ENCODE measurements at regions not wholly inside any gene's neighbourhood (a gene's known extent, or its start where the extent isn't known, plus 50 kb on each side); places are given as distances from the start of the nearest gene placed in this dataset.

DNA sequence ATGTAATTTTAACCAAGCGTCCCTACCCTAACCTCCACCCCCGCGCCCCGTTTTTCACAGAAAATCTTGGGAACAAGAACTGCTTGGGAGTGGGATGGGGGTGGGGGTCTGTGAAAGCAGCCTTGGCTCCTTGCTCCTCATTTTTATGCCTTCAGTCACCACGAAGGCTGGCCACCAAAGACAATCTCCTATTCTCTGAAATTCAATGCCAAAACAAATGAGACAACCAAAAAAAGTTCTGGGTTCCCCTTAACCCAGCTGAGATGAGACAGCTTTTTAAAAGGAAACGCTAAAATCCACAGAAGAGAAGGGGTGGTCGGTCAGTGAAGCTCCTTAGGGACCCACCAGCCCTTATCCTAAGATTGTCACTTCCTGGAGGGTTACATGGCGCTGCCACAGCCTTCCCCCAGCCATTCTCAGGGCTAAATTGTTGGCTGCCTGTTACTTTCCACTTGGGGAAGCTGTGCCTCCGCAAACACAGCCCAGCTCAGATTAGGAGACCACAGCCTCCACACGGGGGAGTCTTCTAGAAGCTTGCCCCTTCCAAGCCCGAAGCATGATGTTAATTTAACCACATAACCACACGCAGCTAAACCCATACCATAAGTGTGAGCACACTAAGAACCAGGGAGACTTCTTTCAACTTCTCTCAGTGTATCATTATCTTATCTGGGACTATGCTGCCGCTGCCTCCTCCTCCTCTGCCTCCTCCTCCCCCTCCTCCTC, 136.3 kb downstream of the FOXD1 start:
- intact Hi-C loops (cut with DNase I) = no loop called here
- DNase-seq = no peak

- intact Hi-C loops (cut with DNase I) = no loop called here
- no peak for DNase-seq
These were observed 137.1 kb downstream of the FOXD1 start for GRCh38 chr5:73311291-73312110.

- DNase-seq = no peak
- intact Hi-C loops (cut with DNase I) = no loop called here
These were observed 134.8 kb downstream of the TMEM174 start for GRCh38 chr5:73307645-73308355.

GRCh38 chr5:73306741-73307275, 133.8 kb downstream of the TMEM174 start:
- no peak for DNase-seq
- intact Hi-C loops (cut with DNase I) = no loop called here

DNA sequence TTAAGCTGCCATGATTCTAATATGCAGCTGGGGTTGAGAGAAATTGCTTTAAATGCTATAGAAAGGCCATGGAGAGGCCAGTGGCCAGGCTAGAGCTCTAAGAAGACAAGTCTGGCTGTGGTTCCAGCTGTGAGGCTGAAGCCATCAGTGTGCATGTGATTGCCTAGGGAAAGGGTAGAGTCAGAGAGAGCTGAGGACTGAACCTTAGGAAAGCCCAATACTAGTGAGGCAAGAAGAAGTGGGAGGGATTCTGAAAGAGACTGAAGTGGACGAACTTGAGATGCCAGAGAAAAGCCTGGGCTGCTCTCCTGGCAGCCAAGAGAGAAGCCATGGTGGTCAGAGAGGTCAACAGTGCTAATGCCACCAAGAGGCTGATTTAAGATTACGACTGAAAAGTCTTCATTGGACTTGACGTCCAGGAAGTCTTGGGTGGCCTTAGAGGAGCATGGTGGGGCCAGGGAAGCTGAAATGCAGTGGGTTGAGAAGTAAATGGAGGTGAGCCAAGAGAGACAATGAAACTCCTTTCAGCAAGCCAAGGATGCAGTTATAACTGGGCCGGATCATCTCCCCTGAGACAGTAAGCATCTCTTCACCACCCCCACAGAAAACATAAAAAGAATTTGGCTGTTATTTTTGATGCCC, 133.2 kb downstream of the TMEM174 start:
- intact Hi-C loops (cut with DNase I) = no loop called here
- no peak for DNase-seq

- intact Hi-C loops (cut with DNase I) = no loop called here
- no peak for DNase-seq
These were observed 132.4 kb downstream of the TMEM174 start for GRCh38 chr5:73305386-73305785.

GRCh38 chr5:73304381-73304780, 131.4 kb downstream of the TMEM174 start:
- intact Hi-C loops (cut with DNase I) = no loop called here
- no peak for DNase-seq

DNA sequence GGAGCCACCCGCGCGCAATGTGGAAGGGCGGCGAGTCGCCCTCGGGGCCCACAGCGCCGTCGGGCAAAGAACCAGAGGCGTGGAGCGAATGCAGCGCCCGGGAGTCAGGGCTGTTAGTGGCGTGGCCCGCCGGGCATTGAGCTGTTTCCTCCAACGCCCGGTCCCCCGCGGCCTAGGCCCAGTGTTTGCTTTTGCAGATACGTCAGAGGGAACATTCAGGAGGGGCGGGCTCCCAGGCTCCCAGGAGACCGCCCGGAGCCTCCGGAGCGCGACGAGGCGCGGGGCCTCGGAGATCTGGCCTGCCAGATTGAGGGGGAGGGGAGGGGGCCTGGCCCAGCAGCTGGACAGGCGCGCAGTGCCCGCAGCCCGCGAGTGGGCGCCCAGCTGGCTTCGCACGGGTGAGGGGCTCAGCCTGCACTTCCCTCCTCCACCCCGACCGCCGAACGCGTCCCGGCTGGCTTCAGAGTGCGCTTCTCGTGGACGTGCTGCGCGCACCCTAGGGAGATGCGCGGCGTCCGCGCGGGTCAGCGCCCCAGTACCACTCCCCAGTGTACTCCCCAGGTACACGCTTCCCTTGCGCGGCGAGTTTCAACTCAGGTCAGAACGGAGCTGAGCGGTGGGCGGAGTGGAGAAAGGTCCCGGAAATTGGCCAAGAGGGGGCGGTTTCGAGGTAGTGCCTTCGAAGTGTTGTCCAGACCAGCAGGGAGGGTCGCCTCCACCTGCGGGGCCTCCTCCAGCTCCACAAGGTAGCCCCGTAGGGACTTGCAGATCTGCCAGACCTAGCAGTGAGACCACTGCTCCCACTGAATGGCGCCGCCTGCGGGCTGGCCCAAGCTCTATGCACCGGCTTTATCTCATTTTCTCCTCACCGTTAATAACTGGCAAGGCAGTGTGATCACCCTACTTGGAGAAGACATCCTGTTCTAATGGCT, 130.4 kb downstream of the TMEM174 start:
- intact Hi-C loops (cut with DNase I) = no loop called here
- peak in 1 of 10 donors; percentile 72 for DNase-seq

- no peak for DNase-seq
- intact Hi-C loops (cut with DNase I) = no loop called here
These were observed 129.8 kb downstream of the TMEM174 start for GRCh38 chr5:73302797-73303147.

GRCh38 chr5:73301208-73301901, 128.4 kb downstream of the TMEM174 start:
- intact Hi-C loops (cut with DNase I) = no loop called here

DNA sequence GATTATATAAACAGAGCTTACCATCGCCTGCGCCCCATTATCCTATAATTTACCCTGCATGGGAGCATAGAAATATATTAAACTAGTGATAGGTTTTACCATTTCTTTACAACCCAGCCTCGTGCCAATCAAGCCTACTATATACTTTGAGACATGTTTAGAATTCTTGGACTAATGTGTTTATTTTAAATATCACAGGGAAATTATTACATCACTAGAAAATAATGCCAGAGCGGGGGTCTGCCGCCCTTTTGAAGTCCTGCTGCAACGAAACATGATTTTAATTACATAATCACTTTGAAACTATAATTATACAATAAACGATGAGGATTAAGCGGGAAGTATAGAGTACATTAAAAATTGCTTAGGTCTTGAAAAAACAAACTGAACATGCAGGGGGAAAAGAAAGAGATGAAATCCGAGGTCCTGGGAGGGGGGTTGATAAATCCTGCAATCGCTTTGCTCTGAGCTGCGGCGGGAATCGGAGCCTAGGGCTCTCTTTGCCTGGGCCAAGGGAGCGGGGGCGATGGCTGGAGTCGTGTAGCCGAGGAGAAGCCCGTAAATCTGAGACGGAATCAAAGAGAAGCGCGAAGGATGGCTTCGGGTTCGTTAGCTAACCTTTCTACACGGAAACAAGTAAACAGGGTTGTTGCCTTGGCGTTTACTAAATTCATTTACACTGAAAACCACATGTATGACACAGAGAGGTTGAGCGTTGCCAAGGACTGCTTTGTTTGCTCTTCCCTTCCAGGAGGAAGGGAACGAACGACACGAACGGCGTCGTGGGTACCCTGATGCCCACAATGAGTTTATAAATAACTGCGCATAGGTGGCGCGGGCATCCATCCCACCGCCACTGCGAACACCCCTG, 127.6 kb downstream of the TMEM174 start:
- intact Hi-C loops (cut with DNase I) = no loop called here

More at GRCh38 chr5:73301208-73301901, 128.4 kb downstream of the TMEM174 start:
- DNase-seq = no peak

DNA sequence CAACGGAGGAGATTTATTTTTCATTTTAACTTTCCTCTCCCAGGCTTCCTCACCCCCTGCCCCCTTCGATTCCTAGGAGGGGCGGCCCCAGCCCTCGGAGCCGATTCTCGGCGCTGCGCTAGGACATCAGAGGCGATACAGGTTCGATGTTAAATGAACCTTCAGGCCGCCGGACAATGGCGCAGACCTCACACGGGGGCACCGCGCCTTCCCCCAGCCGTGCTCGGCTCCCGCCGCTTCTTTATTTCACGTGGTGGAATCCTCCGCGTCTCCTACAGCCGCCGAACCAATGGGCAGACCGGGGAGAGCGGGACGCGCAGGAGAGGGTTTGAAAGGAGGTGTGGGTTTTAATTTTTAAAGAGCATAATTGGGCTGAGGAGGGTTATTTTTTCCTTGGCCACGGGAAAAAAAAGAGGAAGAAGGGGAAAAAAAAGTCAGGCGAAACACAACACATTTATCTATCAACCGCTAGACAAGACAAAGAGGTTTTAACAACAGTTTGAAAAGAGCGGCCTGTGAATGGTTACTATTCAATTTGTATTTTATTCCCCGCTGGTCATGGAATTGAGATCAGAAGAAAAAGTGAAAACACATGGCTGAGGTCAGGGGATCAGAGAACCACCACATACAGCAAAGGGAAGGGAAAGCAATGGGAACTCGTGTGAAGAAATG, 126.8 kb downstream of the TMEM174 start:
- DNase-seq = no peak
- intact Hi-C loops (cut with DNase I) = no loop called here

More for the DNA sequence above, 127.6 kb downstream of the TMEM174 start:
- no peak for DNase-seq

DNA sequence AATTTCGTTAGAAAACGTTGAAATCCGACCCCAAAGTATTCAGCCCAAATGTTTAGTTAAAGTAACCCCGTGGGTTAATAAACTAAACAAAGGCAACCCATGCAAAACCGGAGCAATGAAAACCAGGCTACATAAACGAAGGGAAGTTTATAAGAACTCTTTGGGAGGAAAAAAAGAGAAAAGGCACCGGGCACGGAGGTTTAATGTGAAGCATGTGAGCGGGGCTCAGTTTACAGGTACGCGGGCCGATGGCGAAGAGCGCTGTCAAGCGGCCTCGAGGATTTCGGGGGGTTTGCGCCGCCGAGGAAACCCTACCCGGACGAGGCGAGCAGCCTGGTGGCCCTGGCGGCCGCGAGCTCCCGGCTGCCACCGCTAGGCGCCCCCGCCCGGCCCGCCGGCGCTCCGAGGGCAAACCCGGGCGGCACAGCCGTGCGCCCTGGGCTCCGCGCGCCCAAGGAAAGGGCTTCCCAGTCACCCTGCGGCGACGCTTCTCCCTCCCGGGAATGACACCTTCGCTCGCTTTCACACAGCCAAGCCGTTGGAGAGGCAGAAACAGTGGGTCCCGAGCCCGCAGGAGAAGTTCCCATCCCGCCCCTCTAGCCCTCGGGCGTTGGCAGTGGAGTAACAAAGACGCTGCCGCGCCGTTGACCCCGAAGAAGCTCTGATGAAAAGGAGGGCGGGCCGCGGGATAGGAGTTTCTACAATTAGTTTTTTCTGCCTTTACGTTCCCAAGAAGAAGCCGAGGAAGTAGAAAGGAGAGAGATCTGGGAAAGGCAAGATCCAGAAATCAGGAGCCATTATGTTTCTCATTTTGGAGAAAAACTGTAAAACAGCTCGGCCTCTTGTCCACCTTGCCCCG, 126.0 kb downstream of the TMEM174 start:
- intact Hi-C loops (cut with DNase I) = no loop called here
- DNase-seq = no peak

GRCh38 chr5:73298251-73298771, 125.3 kb downstream of the TMEM174 start:
- DNase-seq = no peak
- intact Hi-C loops (cut with DNase I) = no loop called here

- no peak for DNase-seq
- intact Hi-C loops (cut with DNase I) = no loop called here
These were observed 124.4 kb downstream of the TMEM174 start for GRCh38 chr5:73297430-73297829.

- intact Hi-C loops (cut with DNase I) = no loop called here
- DNase-seq = no peak
These were observed 123.8 kb downstream of the TMEM174 start for GRCh38 chr5:73296772-73297171.
